ENCODE measurements at regions not wholly inside any gene's neighbourhood (a gene's known extent, or its start where the extent isn't known, plus 50 kb on each side); places are given as distances from the start of the nearest gene placed in this dataset.
"Not testable (repeated sequence)": the region's sequence is repeated elsewhere in the genome, so short reads cannot be mapped to it uniquely, and the experiment has no call there.

DNA sequence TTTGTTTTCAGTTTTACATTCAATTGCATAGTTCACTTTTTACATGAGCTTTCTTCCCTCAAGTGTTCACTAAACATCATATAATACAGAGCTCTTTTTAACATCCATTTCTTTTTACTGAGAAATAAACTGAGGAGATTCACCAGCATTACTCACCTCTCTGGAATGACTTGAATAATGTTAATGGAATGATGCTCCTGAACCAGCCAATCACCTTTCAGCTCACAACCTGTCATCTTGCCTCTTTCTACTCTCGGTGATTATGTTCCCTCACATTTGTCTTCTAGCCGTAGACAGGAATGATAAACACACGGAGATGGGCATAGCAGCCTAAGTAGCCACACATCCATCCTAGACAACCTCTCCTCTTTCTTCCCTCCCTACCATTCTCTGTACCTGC, 301.7 kb downstream of the PAX3 start:
- TF ChIP-seq, protein P1, sequence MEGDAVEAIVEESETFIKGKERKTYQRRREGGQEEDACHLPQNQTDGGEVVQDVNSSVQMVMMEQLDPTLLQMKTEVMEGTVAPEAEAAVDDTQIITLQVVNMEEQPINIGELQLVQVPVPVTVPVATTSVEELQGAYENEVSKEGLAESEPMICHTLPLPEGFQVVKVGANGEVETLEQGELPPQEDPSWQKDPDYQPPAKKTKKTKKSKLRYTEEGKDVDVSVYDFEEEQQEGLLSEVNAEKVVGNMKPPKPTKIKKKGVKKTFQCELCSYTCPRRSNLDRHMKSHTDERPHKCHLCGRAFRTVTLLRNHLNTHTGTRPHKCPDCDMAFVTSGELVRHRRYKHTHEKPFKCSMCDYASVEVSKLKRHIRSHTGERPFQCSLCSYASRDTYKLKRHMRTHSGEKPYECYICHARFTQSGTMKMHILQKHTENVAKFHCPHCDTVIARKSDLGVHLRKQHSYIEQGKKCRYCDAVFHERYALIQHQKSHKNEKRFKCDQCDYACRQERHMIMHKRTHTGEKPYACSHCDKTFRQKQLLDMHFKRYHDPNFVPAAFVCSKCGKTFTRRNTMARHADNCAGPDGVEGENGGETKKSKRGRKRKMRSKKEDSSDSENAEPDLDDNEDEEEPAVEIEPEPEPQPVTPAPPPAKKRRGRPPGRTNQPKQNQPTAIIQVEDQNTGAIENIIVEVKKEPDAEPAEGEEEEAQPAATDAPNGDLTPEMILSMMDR (IDR thresholded peaks at IDR 0.05; ENCODE audit: insufficient read depth in 1 of 2, low read depth in 1 of 2, low read length in 1 of 2, severe bottlenecking in 1 of 2, unreplicated experiment in 1 of 2), result no peak
- H3K36me3 ChIP-seq (ENCODE audit: control insufficient read depth, insufficient read depth, low read length), result no peaks in the 10 kb centered on the region
- peak; percentile 37 to 55 for DNase-seq
- H3K4me1 Mint-ChIP-seq (ENCODE audit: low read depth, unreplicated experiment), result peaks cover 7% of the 10 kb centered on the region
- H3K4me3 Mint-ChIP-seq (ENCODE audit: unreplicated experiment), result no peak overlapping the region
- H3K27ac Mint-ChIP-seq (ENCODE audit: unreplicated experiment), result peak overlapping the region; percentile 1
- CTCF ChIA-PET, result no interaction called here
- peaks cover 10% of the 10 kb centered on the region for H3K9me3 Mint-ChIP-seq (ENCODE audit: unreplicated experiment)
- H3K27me3 ChIP-seq (replicated peaks; ENCODE audit: control insufficient read depth, insufficient read depth, low read length), result no peaks in the 10 kb centered on the region
- H3K36me3 Mint-ChIP-seq (ENCODE audit: insufficient read depth, unreplicated experiment), result no peaks in the 10 kb centered on the region
- no peak overlapping the region for H3K4me3 ChIP-seq (ENCODE audit: low read depth, low read length)
- intact Hi-C loops (cut with micrococcal nuclease; ENCODE audit: unreplicated experiment), result no loop called here
- POLR2A ChIA-PET, result no interaction called here
- H3K27me3 Mint-ChIP-seq (ENCODE audit: insufficient read depth, unreplicated experiment), result no peaks in the 10 kb centered on the region
- H3K9me3 ChIP-seq, result no peaks in the 10 kb centered on the region
- H3K4me1 ChIP-seq, result peaks cover 11% of the 10 kb centered on the region
- BruUV-seq (replicated peaks), result no TSS peak

DNA sequence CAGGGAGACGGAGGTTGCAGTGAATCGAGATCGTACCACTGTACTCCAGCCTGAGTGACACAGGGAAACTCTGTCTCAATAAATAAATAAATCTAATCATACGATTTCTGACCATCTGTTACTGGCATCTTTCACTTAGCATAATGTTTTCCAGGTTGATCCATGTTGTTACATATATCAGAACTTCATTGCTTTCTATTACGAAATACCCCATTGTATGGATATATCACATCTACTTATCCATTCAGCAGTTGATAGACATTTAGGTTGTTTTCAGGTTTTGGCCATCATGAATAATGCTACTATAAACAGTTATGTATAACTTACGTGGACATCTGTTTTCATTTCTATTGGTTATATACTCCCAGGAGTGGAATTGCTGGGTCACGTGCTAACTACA, 303.9 kb downstream of the PAX3 start:
- CTCF ChIA-PET, result no interaction called here
- POLR2A ChIA-PET, result no interaction called here
- intact Hi-C loops (cut with micrococcal nuclease; ENCODE audit: unreplicated experiment), result no loop called here
- Mint-ChIP-seq H3K36me3 (ENCODE audit: insufficient read depth, unreplicated experiment) (no peaks in the 10 kb centered on the region), H3K4me1 (ENCODE audit: low read depth, unreplicated experiment) (peaks cover 7% of the 10 kb centered on the region), H3K27ac (ENCODE audit: unreplicated experiment) (no peak overlapping the region), H3K9me3 (ENCODE audit: unreplicated experiment) (peaks cover 26% of the 10 kb centered on the region), H3K27me3 (ENCODE audit: insufficient read depth, unreplicated experiment) (no peaks in the 10 kb centered on the region), H3K4me3 (ENCODE audit: unreplicated experiment) (no peak overlapping the region)
- no peak for DNase-seq
- H3K36me3 ChIP-seq (ENCODE audit: control insufficient read depth, insufficient read depth, low read length), result no peaks in the 10 kb centered on the region
- no peaks in the 10 kb centered on the region for H3K9me3 ChIP-seq
- BruUV-seq (replicated peaks), result no TSS peak
- H3K4me1 ChIP-seq, result peaks cover 11% of the 10 kb centered on the region
- TF ChIP-seq, protein P1 (IDR thresholded peaks at IDR 0.05; ENCODE audit: insufficient read depth in 1 of 2, low read depth in 1 of 2, low read length in 1 of 2, severe bottlenecking in 1 of 2, unreplicated experiment in 1 of 2), result no peak
- no peaks in the 10 kb centered on the region for H3K27me3 ChIP-seq (replicated peaks; ENCODE audit: control insufficient read depth, insufficient read depth, low read length)
- no peak overlapping the region for H3K4me3 ChIP-seq (ENCODE audit: low read depth, low read length)

DNA sequence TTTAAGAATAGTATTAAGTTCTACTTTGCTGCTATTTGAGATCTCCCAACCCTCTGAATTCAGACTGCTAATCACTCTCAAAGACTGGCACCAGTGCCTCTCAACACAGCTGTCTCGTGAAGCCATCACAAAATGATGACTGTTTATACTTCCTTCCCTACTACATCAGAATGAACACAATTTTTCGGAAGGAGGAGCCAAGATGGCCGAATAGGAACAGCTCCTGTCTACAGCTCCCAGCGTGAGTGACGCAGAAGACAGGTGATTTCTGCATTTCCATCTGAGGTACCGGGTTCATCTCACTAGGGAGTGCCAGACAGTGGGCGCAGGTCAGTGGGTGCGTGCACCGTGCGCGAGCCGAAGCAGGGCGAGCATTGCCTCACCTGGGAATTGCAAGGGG, 314.4 kb downstream of the PAX3 start:
- H3K36me3 Mint-ChIP-seq (ENCODE audit: insufficient read depth, unreplicated experiment); H3K27me3 Mint-ChIP-seq (ENCODE audit: insufficient read depth, unreplicated experiment); H3K4me1 ChIP-seq; H3K9me3 Mint-ChIP-seq (ENCODE audit: unreplicated experiment); H3K4me1 Mint-ChIP-seq (ENCODE audit: low read depth, unreplicated experiment); CTCF ChIA-PET; H3K27me3 ChIP-seq (replicated peaks; ENCODE audit: control insufficient read depth, insufficient read depth, low read length); intact Hi-C loops (cut with micrococcal nuclease; ENCODE audit: unreplicated experiment); H3K9me3 ChIP-seq; H3K36me3 ChIP-seq (ENCODE audit: control insufficient read depth, insufficient read depth, low read length): not testable (repeated sequence)
- TSS peak; percentile 49 for BruUV-seq (replicated peaks)
- H3K4me3 ChIP-seq (ENCODE audit: low read depth, low read length), result peak overlapping the region; percentile 30
- Mint-ChIP-seq H3K4me3 (ENCODE audit: unreplicated experiment) (peak overlapping the region; percentile 78), H3K27ac (ENCODE audit: unreplicated experiment) (peak overlapping the region; percentile 83)
- POLR2A ChIA-PET, result interaction anchor here (0.7 kb wide), 1 partner anchor 541 kb away, joined by 3 read pairs; no protein-coding TSS in a partner anchor
- peak; percentile 54 to 60 for DNase-seq

DNA sequence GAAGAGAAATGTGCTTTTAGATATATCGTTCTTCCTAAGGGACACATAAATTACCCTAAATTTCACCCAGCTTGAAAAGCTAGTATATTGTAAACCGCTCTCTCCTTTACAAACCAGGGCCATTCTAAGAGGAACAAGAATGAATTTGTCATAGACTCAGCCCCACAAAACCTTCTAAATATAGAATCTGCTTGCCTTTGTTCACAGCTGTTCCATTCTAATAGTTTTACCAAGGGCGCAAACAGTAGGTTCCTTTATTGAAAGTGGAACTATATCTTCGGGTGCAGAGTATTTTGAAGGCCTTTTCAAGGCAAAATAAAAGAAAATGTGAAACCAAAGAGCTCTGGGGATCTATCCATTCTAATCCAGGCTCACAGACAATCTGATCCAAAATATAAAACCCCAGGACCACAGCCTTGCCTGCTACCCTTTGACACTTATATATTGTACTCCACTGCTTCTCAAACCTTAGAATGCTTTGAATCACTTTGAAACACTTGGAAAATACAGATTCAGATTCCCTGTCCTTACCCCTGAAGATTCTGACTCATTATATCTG, 316.8 kb downstream of the PAX3 start:
- no TSS peak for BruUV-seq (replicated peaks)
- Mint-ChIP-seq H3K4me3 (ENCODE audit: unreplicated experiment) (no peak overlapping the region), H3K27ac (ENCODE audit: unreplicated experiment) (no peak overlapping the region), H3K27me3 (ENCODE audit: insufficient read depth, unreplicated experiment) (no peaks in the 10 kb centered on the region), H3K9me3 (ENCODE audit: unreplicated experiment) (no peaks in the 10 kb centered on the region), H3K4me1 (ENCODE audit: low read depth, unreplicated experiment) (no peaks in the 10 kb centered on the region), H3K36me3 (ENCODE audit: insufficient read depth, unreplicated experiment) (no peaks in the 10 kb centered on the region)
- TF ChIP-seq, protein P1 (IDR thresholded peaks at IDR 0.05; ENCODE audit: insufficient read depth in 1 of 2, low read depth in 1 of 2, low read length in 1 of 2, severe bottlenecking in 1 of 2, unreplicated experiment in 1 of 2), result no peak
- Histone ChIP-seq H3K36me3 (ENCODE audit: control insufficient read depth, insufficient read depth, low read length) (no peaks in the 10 kb centered on the region), H3K4me3 (ENCODE audit: low read depth, low read length) (no peak overlapping the region), H3K9me3 (no peaks in the 10 kb centered on the region), H3K27me3 (replicated peaks; ENCODE audit: control insufficient read depth, insufficient read depth, low read length) (no peaks in the 10 kb centered on the region), H3K4me1 (no peaks in the 10 kb centered on the region)
- ChIA-PET POLR2A (no interaction called here), CTCF (no interaction called here)
- intact Hi-C loops (cut with micrococcal nuclease; ENCODE audit: unreplicated experiment), result no loop called here
- no peak for DNase-seq
